GM12878 (cell line): ENCODE measurements at regions not wholly inside any gene's neighbourhood (a gene's known extent, or its start where the extent isn't known, plus 50 kb on each side); places are given as distances from the start of the nearest gene placed in this dataset.

Experiments
- ATAC-seq: fragments of 200-7000 bp; cut with Tn5 transposase; 3 replicates; pipeline ENCODE4 v1.9.1; 2020; ENCODE audit warnings: mild to moderate bottlenecking, moderate library complexity
- BruUV-seq: library from RNA; stranded (reverse); fragments of 400-500 nt; replicated peaks from 2 replicates; lab custom pipeline; 2021; lab: Mats Ljungman, UMichigan
- CTCF ChIA-PET: fragments of 300-600 bp; sonication (Branson Sonifier 250); formaldehyde crosslinking; extraction: SDS; loops from one replicate; lab custom pipeline; 2021; ENCODE audit warnings: inconsistent platforms; lab: Yijun Ruan, JAX
- POLR2A ChIA-PET: fragments of 350-600 bp; formaldehyde crosslinking; extraction: SDS; loops from one replicate; lab custom pipeline; 2021; ENCODE audit warnings: inconsistent platforms; lab: Charles Lee
- RAD21 ChIA-PET: fragments of 300-600 bp; sonication (Branson Sonifier 250); formaldehyde crosslinking; loops from one replicate; lab custom pipeline; 2023; ENCODE audit warnings: antibody characterized with exemption; ENCODE audit not compliant: unreplicated experiment; lab: Charles Lee
- SMC1A ChIA-PET: fragments of 300-600 bp; sonication (Branson Sonifier 250); formaldehyde crosslinking; loops from one replicate; lab custom pipeline; 2023; ENCODE audit not compliant: unreplicated experiment, uncharacterized antibody; lab: Charles Lee
- DNase-seq: peaks from one replicate; pipeline ENCODE4 v3.0.0-alpha.2; 2011; ENCODE audit warnings: low read depth, low spot score
- FAIRE-seq: peaks from 3 replicates; lab custom pipeline; 2011; peaks lifted over from hg19 to GRCh38; lab: Jason Lieb, UNC
- H2AFZ ChIP-seq: 2 replicates; pipeline ENCODE4 v1.6.0; 2011; ENCODE audit warnings: low read depth, low read length, control low read depth; ENCODE audit not compliant: control insufficient read depth
- H3K27ac ChIP-seq: 2 replicates; pipeline ENCODE4 v1.5.1; 2011; ENCODE audit warnings: control low read depth; ENCODE audit not compliant: control insufficient read depth, insufficient read depth
- H3K27me3 ChIP-seq, 2 experiments: replicated peaks in 1 of 2; 2 replicates each; pipeline versions ENCODE4 v1.6.0 to v1.6.1; 2011; ENCODE audit warnings: low read length in 1 of 2; ENCODE audit not compliant: control insufficient read depth in 2 of 2, insufficient read depth in 2 of 2
- H3K36me3 ChIP-seq, 2 experiments: 2 replicates each; pipeline ENCODE4 v1.5.1; 2011; ENCODE audit warnings: low read length in 1 of 2; ENCODE audit not compliant: control insufficient read depth in 2 of 2, insufficient read depth in 2 of 2
- H3K4me1 ChIP-seq: 2 replicates; pipeline ENCODE4 v1.6.1; 2011; ENCODE audit warnings: mild to moderate bottlenecking, low read length, moderate library complexity, mixed read lengths; ENCODE audit not compliant: control insufficient read depth, insufficient read depth
- H3K4me2 ChIP-seq: 2 replicates; pipeline ENCODE4 v1.6.0; 2011; ENCODE audit warnings: control low read depth; ENCODE audit not compliant: control insufficient read depth, insufficient read depth
- H3K4me3 ChIP-seq: fragments of 200-600 bp; sonication (generic); 2 replicates; pipeline ENCODE4 v1.5.1; 2016
- H3K79me2 ChIP-seq: 2 replicates; pipeline ENCODE4 v1.6.0; 2011; ENCODE audit warnings: low read length; ENCODE audit not compliant: control insufficient read depth, insufficient read depth
- H3K9ac ChIP-seq: 2 replicates; pipeline ENCODE4 v1.8.0; 2011; ENCODE audit warnings: low read length, control low read depth, mixed read lengths; ENCODE audit not compliant: control insufficient read depth, insufficient read depth
- H3K9me3 ChIP-seq: replicated peaks from 3 replicates; pipeline ENCODE4 v1.5.1; 2011; ENCODE audit warnings: mild to moderate bottlenecking, low read length; ENCODE audit not compliant: control insufficient read depth, insufficient read depth
- H4K20me1 ChIP-seq: 2 replicates; pipeline ENCODE4 v1.6.0; 2011; ENCODE audit not compliant: control insufficient read depth, insufficient read depth
- JUNB ChIP-seq: IDR thresholded peaks from 2 replicates; pipeline ENCODE4 v1.6.1; 2016; ENCODE audit warnings: antibody characterized with exemption, mild to moderate bottlenecking
- NR2C1 ChIP-seq: fragments of 450-650 bp; IDR thresholded peaks from 2 replicates; pipeline ENCODE4 v1.6.1; 2017; ENCODE audit warnings: antibody characterized with exemption, mild to moderate bottlenecking, moderate library complexity
- RB1 ChIP-seq: fragments of 450-650 bp; formaldehyde crosslinking; IDR thresholded peaks from 2 replicates; pipeline ENCODE4 v1.6.1; 2017; ENCODE audit warnings: mild to moderate bottlenecking, borderline replicate concordance
- SMAD1 ChIP-seq: fragments of 450-650 bp; IDR thresholded peaks from 2 replicates; pipeline ENCODE4 v1.6.1; 2018; ENCODE audit warnings: mild to moderate bottlenecking, low read depth; ENCODE audit not compliant: partially characterized antibody
- TCF7 ChIP-seq: IDR thresholded peaks from 2 replicates; pipeline ENCODE4 v1.6.1; 2014; ENCODE audit warnings: antibody characterized with exemption, borderline replicate concordance
- ZNF217 ChIP-seq: fragments of 450-650 bp; IDR thresholded peaks from 2 replicates; pipeline ENCODE4 v1.6.1; 2017; ENCODE audit warnings: antibody characterized with exemption, mild to moderate bottlenecking
- ZSCAN29 ChIP-seq: fragments of 450-650 bp; IDR thresholded peaks from 2 replicates; pipeline ENCODE4 v1.6.1; 2017; ENCODE audit warnings: mild to moderate bottlenecking, moderate library complexity
- WGBS: methylation state at CpG from one replicate; pipeline ENCODE4 v1.1.6; 2016; ENCODE audit warnings: low lambda C conversion rate; ENCODE audit not compliant: insufficient replicate concordance, insufficient coverage; ENCODE audit errors: missing lambda C conversion rate; 5-methylcytosine and 5-hydroxymethylcytosine counted together
- in situ Hi-C: fragments of 300-500 bp; cut with MboI; formaldehyde crosslinking; loops from 9 replicates; pipeline ENCODE4 v1.14.3; 2018; ENCODE audit warnings: mixed read lengths
- intact Hi-C: fragments of 100-400 bp; cut with micrococcal nuclease; formaldehyde crosslinking; loops from one replicate; pipeline ENCODE4 v1.14.2; 2022; ENCODE audit not compliant: unreplicated experiment
- TF ChIP-seq, protein P1 (sequence below): fragments of 150-350 bp; IDR thresholded peaks from 2 replicates; pipeline ENCODE4 v1.6.1; 2016; ENCODE audit warnings: low read depth, low read length
- TF ChIP-seq, protein P2 (sequence below): IDR thresholded peaks from 2 replicates; pipeline ENCODE4 v1.6.1; 2011; ENCODE audit warnings: borderline replicate concordance, low read depth, mild to moderate bottlenecking, moderate library complexity, low read length; ENCODE audit not compliant: insufficient read depth, poor library complexity, severe bottlenecking
- TF ChIP-seq, protein P3 (sequence below): fragments of 450-650 bp; IDR thresholded peaks from 2 replicates; pipeline ENCODE4 v1.6.1; 2017; ENCODE audit warnings: low read depth, mild to moderate bottlenecking, moderate library complexity
- TF ChIP-seq, protein P4 (sequence below): IDR thresholded peaks from 2 replicates; pipeline ENCODE4 v1.6.1; 2011; ENCODE audit warnings: low read depth, low read length, improper control_type of control experiment, borderline replicate concordance
- TF ChIP-seq, protein P5 (sequence below): IDR thresholded peaks from 2 replicates; pipeline ENCODE4 v1.6.1; 2012; ENCODE audit warnings: improper control_type of control experiment, low read depth, low read length; ENCODE audit not compliant: insufficient replicate concordance

DNA sequence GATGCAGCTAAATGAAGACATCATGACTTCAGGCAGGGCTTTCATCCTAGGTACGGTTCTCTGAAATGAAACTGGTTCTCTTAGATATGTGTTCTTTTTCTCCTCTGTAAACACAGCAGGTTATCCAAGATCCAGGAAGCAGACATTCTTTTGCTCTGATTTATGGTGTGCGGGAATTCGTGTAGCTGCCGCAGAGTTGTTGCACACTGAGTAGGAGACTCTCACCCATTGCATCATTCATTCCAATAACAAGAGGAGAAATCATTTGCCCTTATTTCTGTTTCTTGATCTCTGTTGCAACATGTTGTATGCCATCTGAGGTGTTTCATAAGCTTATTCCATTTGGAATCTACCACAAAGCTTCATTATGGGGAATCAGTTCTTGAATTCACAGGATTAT, 133.6 kb upstream of the VCX2 start:
- Histone ChIP-seq H3K27ac (no peak overlapping the region), H3K4me3 (no peak overlapping the region), H2AFZ (no peak overlapping the region), H3K9ac (no peak overlapping the region), H3K79me2 (no peaks in the 10 kb centered on the region), H4K20me1 (no peaks in the 10 kb centered on the region), H3K36me3 (no peaks in the 10 kb centered on the region), H3K9me3 (no peaks in the 10 kb centered on the region), H3K27me3 (no peaks in the 10 kb centered on the region), H3K4me1 (no peaks in the 10 kb centered on the region), H3K4me2 (no peak overlapping the region)
- FAIRE-seq (no peak), ATAC-seq (no peak), DNase-seq (no peak)
- intact Hi-C loops (no loop called here), in situ Hi-C loops (no loop called here)
- ChIA-PET CTCF (interaction anchor here (1.6 to 1.7 kb wide), 2 partner anchors 14 to 18 kb away, joined by 3 to 7 read pairs; no protein-coding TSS in a partner anchor), RAD21 (no interaction called here), SMC1A (no interaction called here), POLR2A (no interaction called here)
- 62% methylated on average over 4 of the region's 4 CpGs for WGBS
- BruUV-seq, result no TSS peak
- TF ChIP-seq, protein P1, sequence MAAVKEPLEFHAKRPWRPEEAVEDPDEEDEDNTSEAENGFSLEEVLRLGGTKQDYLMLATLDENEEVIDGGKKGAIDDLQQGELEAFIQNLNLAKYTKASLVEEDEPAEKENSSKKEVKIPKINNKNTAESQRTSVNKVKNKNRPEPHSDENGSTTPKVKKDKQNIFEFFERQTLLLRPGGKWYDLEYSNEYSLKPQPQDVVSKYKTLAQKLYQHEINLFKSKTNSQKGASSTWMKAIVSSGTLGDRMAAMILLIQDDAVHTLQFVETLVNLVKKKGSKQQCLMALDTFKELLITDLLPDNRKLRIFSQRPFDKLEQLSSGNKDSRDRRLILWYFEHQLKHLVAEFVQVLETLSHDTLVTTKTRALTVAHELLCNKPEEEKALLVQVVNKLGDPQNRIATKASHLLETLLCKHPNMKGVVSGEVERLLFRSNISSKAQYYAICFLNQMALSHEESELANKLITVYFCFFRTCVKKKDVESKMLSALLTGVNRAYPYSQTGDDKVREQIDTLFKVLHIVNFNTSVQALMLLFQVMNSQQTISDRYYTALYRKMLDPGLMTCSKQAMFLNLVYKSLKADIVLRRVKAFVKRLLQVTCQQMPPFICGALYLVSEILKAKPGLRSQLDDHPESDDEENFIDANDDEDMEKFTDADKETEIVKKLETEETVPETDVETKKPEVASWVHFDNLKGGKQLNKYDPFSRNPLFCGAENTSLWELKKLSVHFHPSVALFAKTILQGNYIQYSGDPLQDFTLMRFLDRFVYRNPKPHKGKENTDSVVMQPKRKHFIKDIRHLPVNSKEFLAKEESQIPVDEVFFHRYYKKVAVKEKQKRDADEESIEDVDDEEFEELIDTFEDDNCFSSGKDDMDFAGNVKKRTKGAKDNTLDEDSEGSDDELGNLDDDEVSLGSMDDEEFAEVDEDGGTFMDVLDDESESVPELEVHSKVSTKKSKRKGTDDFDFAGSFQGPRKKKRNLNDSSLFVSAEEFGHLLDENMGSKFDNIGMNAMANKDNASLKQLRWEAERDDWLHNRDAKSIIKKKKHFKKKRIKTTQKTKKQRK, result no peak
- TF ChIP-seq, protein P2, sequence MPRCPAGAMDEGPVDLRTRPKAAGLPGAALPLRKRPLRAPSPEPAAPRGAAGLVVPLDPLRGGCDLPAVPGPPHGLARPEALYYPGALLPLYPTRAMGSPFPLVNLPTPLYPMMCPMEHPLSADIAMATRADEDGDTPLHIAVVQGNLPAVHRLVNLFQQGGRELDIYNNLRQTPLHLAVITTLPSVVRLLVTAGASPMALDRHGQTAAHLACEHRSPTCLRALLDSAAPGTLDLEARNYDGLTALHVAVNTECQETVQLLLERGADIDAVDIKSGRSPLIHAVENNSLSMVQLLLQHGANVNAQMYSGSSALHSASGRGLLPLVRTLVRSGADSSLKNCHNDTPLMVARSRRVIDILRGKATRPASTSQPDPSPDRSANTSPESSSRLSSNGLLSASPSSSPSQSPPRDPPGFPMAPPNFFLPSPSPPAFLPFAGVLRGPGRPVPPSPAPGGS, result no peak
- TF ChIP-seq ZNF217 (no peak), RB1 (no peak), SMAD1 (no peak), ZSCAN29 (no peak), NR2C1 (no peak), TCF7 (no peak), JUNB (no peak)
- TF ChIP-seq, protein P3, sequence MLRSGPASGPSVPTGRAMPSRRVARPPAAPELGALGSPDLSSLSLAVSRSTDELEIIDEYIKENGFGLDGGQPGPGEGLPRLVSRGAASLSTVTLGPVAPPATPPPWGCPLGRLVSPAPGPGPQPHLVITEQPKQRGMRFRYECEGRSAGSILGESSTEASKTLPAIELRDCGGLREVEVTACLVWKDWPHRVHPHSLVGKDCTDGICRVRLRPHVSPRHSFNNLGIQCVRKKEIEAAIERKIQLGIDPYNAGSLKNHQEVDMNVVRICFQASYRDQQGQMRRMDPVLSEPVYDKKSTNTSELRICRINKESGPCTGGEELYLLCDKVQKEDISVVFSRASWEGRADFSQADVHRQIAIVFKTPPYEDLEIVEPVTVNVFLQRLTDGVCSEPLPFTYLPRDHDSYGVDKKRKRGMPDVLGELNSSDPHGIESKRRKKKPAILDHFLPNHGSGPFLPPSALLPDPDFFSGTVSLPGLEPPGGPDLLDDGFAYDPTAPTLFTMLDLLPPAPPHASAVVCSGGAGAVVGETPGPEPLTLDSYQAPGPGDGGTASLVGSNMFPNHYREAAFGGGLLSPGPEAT, result no peak
- TF ChIP-seq, protein P4, sequence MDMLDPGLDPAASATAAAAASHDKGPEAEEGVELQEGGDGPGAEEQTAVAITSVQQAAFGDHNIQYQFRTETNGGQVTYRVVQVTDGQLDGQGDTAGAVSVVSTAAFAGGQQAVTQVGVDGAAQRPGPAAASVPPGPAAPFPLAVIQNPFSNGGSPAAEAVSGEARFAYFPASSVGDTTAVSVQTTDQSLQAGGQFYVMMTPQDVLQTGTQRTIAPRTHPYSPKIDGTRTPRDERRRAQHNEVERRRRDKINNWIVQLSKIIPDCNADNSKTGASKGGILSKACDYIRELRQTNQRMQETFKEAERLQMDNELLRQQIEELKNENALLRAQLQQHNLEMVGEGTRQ, result no peak
- TF ChIP-seq, protein P5, sequence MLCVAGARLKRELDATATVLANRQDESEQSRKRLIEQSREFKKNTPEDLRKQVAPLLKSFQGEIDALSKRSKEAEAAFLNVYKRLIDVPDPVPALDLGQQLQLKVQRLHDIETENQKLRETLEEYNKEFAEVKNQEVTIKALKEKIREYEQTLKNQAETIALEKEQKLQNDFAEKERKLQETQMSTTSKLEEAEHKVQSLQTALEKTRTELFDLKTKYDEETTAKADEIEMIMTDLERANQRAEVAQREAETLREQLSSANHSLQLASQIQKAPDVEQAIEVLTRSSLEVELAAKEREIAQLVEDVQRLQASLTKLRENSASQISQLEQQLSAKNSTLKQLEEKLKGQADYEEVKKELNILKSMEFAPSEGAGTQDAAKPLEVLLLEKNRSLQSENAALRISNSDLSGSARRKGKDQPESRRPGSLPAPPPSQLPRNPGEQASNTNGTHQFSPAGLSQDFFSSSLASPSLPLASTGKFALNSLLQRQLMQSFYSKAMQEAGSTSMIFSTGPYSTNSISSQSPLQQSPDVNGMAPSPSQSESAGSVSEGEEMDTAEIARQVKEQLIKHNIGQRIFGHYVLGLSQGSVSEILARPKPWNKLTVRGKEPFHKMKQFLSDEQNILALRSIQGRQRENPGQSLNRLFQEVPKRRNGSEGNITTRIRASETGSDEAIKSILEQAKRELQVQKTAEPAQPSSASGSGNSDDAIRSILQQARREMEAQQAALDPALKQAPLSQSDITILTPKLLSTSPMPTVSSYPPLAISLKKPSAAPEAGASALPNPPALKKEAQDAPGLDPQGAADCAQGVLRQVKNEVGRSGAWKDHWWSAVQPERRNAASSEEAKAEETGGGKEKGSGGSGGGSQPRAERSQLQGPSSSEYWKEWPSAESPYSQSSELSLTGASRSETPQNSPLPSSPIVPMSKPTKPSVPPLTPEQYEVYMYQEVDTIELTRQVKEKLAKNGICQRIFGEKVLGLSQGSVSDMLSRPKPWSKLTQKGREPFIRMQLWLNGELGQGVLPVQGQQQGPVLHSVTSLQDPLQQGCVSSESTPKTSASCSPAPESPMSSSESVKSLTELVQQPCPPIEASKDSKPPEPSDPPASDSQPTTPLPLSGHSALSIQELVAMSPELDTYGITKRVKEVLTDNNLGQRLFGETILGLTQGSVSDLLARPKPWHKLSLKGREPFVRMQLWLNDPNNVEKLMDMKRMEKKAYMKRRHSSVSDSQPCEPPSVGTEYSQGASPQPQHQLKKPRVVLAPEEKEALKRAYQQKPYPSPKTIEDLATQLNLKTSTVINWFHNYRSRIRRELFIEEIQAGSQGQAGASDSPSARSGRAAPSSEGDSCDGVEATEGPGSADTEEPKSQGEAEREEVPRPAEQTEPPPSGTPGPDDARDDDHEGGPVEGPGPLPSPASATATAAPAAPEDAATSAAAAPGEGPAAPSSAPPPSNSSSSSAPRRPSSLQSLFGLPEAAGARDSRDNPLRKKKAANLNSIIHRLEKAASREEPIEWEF, result no peak
